Keratinocyte (primary cell): ENCODE measurements at regions not wholly inside any gene's neighbourhood (a gene's known extent, or its start where the extent isn't known, plus 50 kb on each side); places are given as distances from the start of the nearest gene placed in this dataset.

Experiments used
- DNase-seq: peaks from one replicate; pipeline ENCODE4 v3.0.0-alpha.2; 2011; ENCODE audit warnings: low read depth, missing footprints, low spot score
- FAIRE-seq: peaks from 2 replicates; lab custom pipeline; 2011; peaks lifted over from hg19 to GRCh38; lab: Jason Lieb, UNC
- H2AFZ ChIP-seq: 2 replicates; pipeline ENCODE4 v1.6.0; 2012; ENCODE audit warnings: low read length, control low read depth, inconsistent platforms; ENCODE audit not compliant: control insufficient read depth
- H3K27ac ChIP-seq: 2 replicates; pipeline ENCODE4 v1.5.1; 2011; ENCODE audit warnings: low read length; ENCODE audit not compliant: control insufficient read depth, insufficient read depth
- H3K27me3 ChIP-seq: 3 replicates; pipeline ENCODE4 v1.6.0; 2011; ENCODE audit warnings: low read length; ENCODE audit not compliant: control insufficient read depth, insufficient read depth; ENCODE audit errors: extremely low read depth
- H3K36me3 ChIP-seq, 2 experiments: 2 replicates in 1 of 2; 3 replicates in 1 of 2; pipeline ENCODE4 v1.5.1; 2011; ENCODE audit warnings: low read length in 2 of 2, mild to moderate bottlenecking in 1 of 2; ENCODE audit not compliant: control insufficient read depth in 2 of 2, insufficient read depth in 2 of 2; ENCODE audit errors: extremely low read depth in 1 of 2
- H3K4me1 ChIP-seq: 3 replicates; pipeline ENCODE4 v1.5.1; 2011; ENCODE audit warnings: low read length; ENCODE audit not compliant: control insufficient read depth, insufficient read depth; ENCODE audit errors: extremely low read depth
- H3K4me2 ChIP-seq: 3 replicates; pipeline ENCODE4 v1.6.0; 2011; ENCODE audit warnings: low read depth, low read length; ENCODE audit not compliant: control insufficient read depth, insufficient read depth; ENCODE audit errors: extremely low read depth
- H3K4me3 ChIP-seq, 3 experiments: fragments of 200-600 bp in 1 of 3; sonication (generic) in 1 of 3; 2 replicates in 2 of 3; 3 replicates in 1 of 3; pipeline ENCODE4 v1.5.1; 2011 to 2016; ENCODE audit warnings: low read length in 3 of 3, mild to moderate bottlenecking in 3 of 3, control low read depth in 2 of 3, inconsistent platforms in 1 of 3, low read depth in 1 of 3, mixed read lengths in 1 of 3, mixed run types in 1 of 3, moderate library complexity in 1 of 3; ENCODE audit not compliant: control insufficient read depth in 2 of 3, insufficient read depth in 2 of 3; ENCODE audit errors: extremely low read depth in 1 of 3
- H3K79me2 ChIP-seq: 2 replicates; pipeline ENCODE4 v1.6.0; 2012; ENCODE audit warnings: low read length; ENCODE audit not compliant: control insufficient read depth, insufficient read depth
- H3K9ac ChIP-seq: 3 replicates; pipeline ENCODE4 v1.6.0; 2011; ENCODE audit warnings: low read length; ENCODE audit not compliant: control insufficient read depth, insufficient read depth; ENCODE audit errors: extremely low read depth
- H3K9me1 ChIP-seq: 3 replicates; pipeline ENCODE4 v1.6.0; 2011; ENCODE audit warnings: low read length; ENCODE audit not compliant: control insufficient read depth, insufficient read depth; ENCODE audit errors: extremely low read depth
- H3K9me3 ChIP-seq: 2 replicates; pipeline ENCODE4 v1.5.1; 2012; ENCODE audit warnings: low read depth, low read length; ENCODE audit not compliant: control insufficient read depth
- H4K20me1 ChIP-seq: 3 replicates; pipeline ENCODE4 v1.6.0; 2011; ENCODE audit warnings: low read length; ENCODE audit not compliant: control insufficient read depth, insufficient read depth; ENCODE audit errors: extremely low read depth
- CTCF ChIP-seq, 3 experiments: IDR thresholded peaks in 1 of 3; conservative IDR thresholded peaks in 1 of 3; optimal IDR thresholded peaks in 1 of 3; 2 replicates in 2 of 3; 3 replicates in 1 of 3; pipeline versions ENCODE3 to v1.5.1; 2011; ENCODE audit warnings: low read length in 3 of 3, mild to moderate bottlenecking in 3 of 3, moderate library complexity in 2 of 3, control low read depth in 1 of 3, inconsistent platforms in 1 of 3; ENCODE audit not compliant: insufficient read depth in 2 of 3; ENCODE audit errors: extremely low read depth in 1 of 3
- EZH2 ChIP-seq: IDR thresholded peaks from one replicate; pipeline ENCODE4 v1.6.1; 2012; ENCODE audit warnings: inconsistent platforms, mild to moderate bottlenecking, low read length, moderate library complexity
- dilution Hi-C: fragments of 300-500 bp; cut with MboI; formaldehyde crosslinking; loops from one replicate; pipeline ENCODE4 v1.7.0; 2020; ENCODE audit warnings: low sequenced_read_pairs; ENCODE audit not compliant: extremely low pct_ligation_motif_present

GRCh38 chr2:171214093-171214492, 53.4 kb upstream of the TLK1 start:
- no peak for FAIRE-seq
- Histone ChIP-seq H3K27me3 (no peaks in the 10 kb centered on the region), H3K9me1 (no peaks in the 10 kb centered on the region), H3K4me1 (peaks cover 15% of the 10 kb centered on the region), H3K9me3 (no peaks in the 10 kb centered on the region), H3K36me3 (no peaks in the 10 kb centered on the region), H3K4me2 (no peak overlapping the region), H3K4me3 (no peak overlapping the region), H3K79me2 (no peaks in the 10 kb centered on the region), H3K27ac (no peak overlapping the region), H2AFZ (no peak overlapping the region), H4K20me1 (no peaks in the 10 kb centered on the region), H3K9ac (no peak overlapping the region)
- dilution Hi-C loops = no loop called here
- no peak for DNase-seq
- no peak for TF ChIP-seq EZH2
- TF ChIP-seq CTCF (optimal IDR thresholded peaks at IDR 0.05 in 1 of 3, IDR thresholded peaks at IDR 0.05 in 1 of 3, conservative IDR thresholded peaks at IDR 0.05 in 1 of 3; ENCODE audit: extremely low read depth in 1 of 3, insufficient read depth in 2 of 3, low read length in 3 of 3) = no peak

- Histone ChIP-seq H3K36me3 (no peaks in the 10 kb centered on the region), H3K9me1 (no peaks in the 10 kb centered on the region), H3K27ac (no peak overlapping the region), H3K4me2 (no peak overlapping the region), H4K20me1 (no peaks in the 10 kb centered on the region), H3K79me2 (no peaks in the 10 kb centered on the region), H2AFZ (no peak overlapping the region), H3K9me3 (no peaks in the 10 kb centered on the region), H3K27me3 (no peaks in the 10 kb centered on the region), H3K4me1 (peaks cover 5% of the 10 kb centered on the region), H3K9ac (no peak overlapping the region), H3K4me3 (no peak overlapping the region)
- dilution Hi-C loops = no loop called here
- DNase-seq (no peak), FAIRE-seq (no peak)
- no peak for TF ChIP-seq EZH2
- TF ChIP-seq CTCF (optimal IDR thresholded peaks at IDR 0.05 in 1 of 3, IDR thresholded peaks at IDR 0.05 in 1 of 3, conservative IDR thresholded peaks at IDR 0.05 in 1 of 3; ENCODE audit: extremely low read depth in 1 of 3, insufficient read depth in 2 of 3, low read length in 3 of 3) = no peak
Measured at GRCh38 chr2:171210864-171211431, 50.3 kb upstream of the TLK1 start.
